HG03354 (cell line): ENCODE measurements at regions not wholly inside any gene's neighbourhood (a gene's known extent, or its start where the extent isn't known, plus 50 kb on each side); places are given as distances from the start of the nearest gene placed in this dataset.
"Not testable (repeated sequence)": the region's sequence is repeated elsewhere in the genome, so short reads cannot be mapped to it uniquely, and the experiment has no call there.

Source experiments
- ATAC-seq: cut with Tn5 transposase; IDR thresholded peaks from one replicate; pipeline ENCODE4 v1.9.1; 2021; ENCODE audit warnings: mild to moderate bottlenecking; ENCODE audit not compliant: unreplicated experiment, poor library complexity, severe bottlenecking

GRCh38 chr20:19021406-19022117 lies 190.9 kb upstream of the SLC24A3 start:
- ATAC-seq, result no peak

- no peak for ATAC-seq
These were observed 190.3 kb upstream of the SLC24A3 start for GRCh38 chr20:19022118-19022575.

GRCh38 chr20:19022791-19023448 lies 189.5 kb upstream of the SLC24A3 start:
- no peak for ATAC-seq

- no peak for ATAC-seq
These were observed 188.0 kb upstream of the SLC24A3 start for GRCh38 chr20:19024296-19025035.

- ATAC-seq, result peak; percentile 30
These were observed 186.9 kb upstream of the SLC24A3 start for GRCh38 chr20:19025430-19026120.

DNA sequence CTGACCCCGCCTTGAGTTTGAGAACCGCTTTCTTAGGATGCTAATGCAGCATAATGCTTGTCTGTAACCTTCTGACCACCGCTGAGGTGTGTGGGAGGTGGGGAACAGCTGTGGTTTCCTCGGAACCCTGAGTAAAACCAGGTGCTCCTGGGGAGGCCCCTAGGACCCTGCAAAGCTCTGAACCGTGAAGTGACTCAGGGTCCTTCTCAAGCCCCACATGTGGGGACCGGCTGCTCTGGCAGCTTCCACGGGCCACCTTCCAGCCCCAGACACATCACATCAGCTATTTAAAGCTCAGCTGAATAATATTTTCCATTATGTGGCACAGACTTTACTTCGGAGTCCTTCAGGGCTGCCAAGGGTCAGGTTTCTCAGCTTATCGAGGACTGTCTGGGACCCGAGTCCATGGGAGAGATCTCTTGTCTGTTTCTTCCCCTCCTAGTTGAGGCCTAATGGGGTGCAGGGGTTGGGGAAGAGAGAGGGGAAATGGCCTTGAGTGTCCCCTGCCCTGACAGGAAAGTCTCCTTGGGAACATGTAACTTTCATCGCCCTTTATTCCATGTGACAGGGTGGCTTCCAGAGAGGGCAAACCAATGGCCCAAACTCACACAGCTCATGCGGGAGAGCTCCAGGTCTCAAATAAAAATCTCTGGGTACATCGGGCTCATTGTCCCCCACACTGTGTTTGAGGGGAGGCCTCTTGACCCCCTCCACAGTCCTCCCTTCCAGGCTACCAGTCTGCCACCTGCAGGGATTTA lies 186.1 kb upstream of the SLC24A3 start:
- ATAC-seq, result peak; percentile 82

DNA sequence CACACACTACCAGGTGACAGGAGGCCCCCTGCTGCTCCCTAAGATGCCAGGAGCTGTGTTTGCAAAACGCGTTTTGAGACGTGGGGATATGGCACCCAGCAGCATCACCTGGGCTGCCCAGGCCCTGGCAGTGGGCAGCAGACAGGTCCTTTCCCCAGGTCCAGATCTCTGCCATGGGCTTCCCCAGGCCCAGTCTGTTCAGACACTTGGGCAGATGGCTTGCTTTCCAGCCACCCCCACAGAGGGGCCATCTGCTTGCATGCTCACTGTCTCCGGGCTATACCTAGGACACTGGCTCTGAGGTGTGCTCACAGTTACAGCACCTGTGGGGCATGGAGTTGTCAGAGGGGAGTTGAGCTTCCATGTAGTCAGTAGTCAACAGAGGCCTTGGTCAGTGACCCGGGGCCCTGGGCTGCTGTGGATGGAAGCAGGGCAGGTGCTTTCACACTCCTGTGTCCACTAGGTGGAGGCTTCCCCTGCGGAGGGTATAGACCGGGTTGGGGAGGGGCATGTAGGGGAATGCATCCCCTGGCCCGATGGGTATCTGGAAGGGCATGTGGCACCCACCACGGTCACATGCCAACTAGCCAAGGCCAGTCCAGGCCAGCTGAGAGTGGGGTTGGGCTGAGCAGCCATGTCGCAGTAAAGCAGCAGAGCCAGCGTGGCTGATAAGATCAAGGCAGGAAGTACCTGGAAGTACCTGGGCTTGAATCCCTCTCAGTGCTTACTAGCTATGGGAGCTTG lies 185.4 kb upstream of the SLC24A3 start:
- ATAC-seq, result no peak

- no peak for ATAC-seq
These were observed 184.5 kb upstream of the SLC24A3 start for GRCh38 chr20:19027971-19028370.

DNA sequence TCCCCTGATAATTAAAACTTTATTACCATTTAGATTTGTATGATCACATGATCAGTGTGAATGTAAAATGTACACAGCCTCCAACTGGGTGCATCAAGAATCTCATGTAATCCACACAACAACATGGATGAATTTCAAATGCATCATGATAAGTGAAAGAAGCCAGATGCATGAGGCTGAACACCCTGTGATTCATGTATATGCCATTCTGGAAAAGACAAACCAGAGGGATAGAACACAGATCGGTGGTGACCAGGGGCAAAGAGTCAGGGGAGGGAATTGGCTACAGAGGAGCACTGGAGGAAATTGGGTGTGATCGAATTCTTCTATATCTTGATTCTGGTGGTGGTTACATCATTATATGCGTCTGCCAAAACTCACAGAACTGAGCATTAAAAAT lies 170.7 kb upstream of the SLC24A3 start:
- ATAC-seq, result no peak

DNA sequence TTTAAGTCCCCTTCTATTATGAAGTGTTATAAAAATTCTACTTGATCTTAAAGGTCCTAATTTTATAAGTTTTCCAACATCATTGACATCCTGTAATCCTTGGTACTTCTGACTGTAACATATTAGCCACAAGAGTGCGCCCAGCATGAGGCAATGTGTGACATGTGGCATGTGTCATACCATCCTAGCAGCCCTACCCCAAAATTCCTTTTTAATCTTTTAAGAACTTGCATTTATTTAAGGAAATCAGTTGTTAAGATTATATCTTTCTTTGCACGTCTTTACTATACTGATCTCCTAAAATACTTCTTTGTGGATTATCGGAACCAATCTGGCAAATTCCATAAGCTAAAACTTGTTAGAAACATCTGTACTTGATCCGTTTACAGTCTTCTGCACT lies 167.1 kb upstream of the SLC24A3 start:
- ATAC-seq, result no peak

GRCh38 chr20:19047040-19047950 lies 165.1 kb upstream of the SLC24A3 start:
- no peak for ATAC-seq

DNA sequence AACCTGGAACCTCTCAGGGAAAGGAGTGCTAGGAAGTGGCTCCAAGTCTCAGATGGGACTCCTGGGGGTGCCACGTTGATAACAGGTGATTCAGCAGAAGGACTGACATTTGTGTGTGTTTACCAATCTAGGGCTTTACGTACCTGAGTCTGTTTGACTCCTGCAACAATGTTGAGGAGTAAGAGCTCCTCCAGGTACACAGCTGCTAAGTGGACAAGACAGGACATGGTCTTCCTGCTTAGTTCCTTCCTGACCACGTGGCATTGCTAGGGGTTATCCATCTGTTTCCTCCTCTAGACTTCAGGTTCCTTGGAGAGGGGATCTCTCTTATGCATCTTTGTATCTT lies 164.5 kb upstream of the SLC24A3 start:
- ATAC-seq, result no peak

DNA sequence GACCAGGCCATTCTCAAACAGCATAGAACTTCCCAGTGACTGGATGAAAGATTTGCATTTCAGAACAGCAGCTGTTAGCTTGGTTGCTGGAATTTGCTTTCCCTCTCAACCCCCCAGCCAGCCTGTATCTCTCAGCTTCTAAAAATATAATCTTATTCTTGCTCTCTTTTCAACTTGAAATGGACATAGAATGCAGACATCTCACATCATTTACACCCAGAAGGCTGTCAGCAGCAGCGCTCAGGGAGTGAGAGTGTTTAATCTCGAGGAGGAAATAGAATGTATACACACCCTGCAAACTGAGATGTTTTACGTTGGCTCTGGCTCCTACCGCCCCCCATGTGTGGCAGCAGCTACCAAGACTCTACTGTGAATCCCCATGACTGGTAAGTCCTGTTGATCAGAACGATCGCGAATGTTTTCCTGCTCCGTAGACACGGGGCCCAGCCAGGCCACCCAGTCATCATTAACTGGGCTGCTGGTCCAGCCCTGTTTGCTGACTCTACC lies 163.4 kb upstream of the SLC24A3 start:
- ATAC-seq, result no peak

DNA sequence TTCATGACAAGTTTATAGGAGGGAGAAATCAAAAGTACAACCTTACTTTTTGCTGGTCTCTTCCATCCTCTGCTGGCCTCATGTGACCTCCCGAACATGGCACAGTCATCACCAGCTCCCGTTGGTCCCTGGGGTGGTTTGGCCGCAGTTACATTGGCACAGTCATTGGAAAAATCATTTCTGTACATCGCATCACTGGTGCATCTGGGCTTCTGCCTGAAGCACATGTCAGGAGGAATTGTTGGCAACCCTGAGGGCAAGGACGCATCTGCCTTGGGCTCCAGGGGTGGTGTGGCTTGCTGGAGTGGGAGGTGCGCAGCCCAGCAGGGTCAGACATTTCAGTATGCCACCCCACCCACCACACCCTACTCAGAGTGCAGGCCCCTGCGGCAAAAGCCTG lies 162.9 kb upstream of the SLC24A3 start:
- no peak for ATAC-seq

GRCh38 chr20:19056909-19057308 lies 155.5 kb upstream of the SLC24A3 start:
- ATAC-seq, result no peak

DNA sequence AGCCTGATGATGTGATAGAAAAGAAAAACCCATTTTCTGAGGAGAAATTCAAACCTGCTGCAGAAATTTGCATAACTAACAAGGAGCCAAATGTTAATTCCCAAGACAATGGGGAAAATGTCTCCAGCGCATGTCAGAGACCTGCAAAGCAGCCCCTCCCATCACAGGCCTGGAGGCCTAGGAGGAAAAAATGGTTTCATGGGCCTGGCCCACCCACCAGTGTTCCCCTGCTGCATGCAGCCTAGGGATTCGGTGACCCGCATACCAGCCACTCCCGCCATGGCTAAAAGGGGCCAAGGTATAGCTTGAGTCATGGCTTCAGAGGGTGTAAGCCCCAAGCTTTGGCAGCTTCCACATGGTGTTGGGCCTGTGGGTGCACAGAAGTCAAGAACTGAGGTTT lies 147.7 kb upstream of the SLC24A3 start:
- not testable (repeated sequence) for ATAC-seq

GRCh38 chr20:19067986-19068385 lies 144.5 kb upstream of the SLC24A3 start:
- no peak for ATAC-seq

- ATAC-seq, result no peak
These were observed 142.4 kb upstream of the SLC24A3 start for GRCh38 chr20:19070026-19070425.
